22Rv1 (cell line): ENCODE measurements at regions not wholly inside any gene's neighbourhood (a gene's known extent, or its start where the extent isn't known, plus 50 kb on each side); places are given as distances from the start of the nearest gene placed in this dataset.

Experiments used
- ZFX ChIP-seq: fragments of 450-650 bp; IDR thresholded peaks from 2 replicates; pipeline ENCODE4 v1.6.1; 2017; ENCODE audit warnings: antibody characterized with exemption, borderline replicate concordance
- TF ChIP-seq, protein P1 (sequence below): fragments of 450-650 bp; IDR thresholded peaks from 2 replicates; pipeline ENCODE4 v1.5.1; 2017; ENCODE audit warnings: mild to moderate bottlenecking

GRCh38 chr4:20326460-20326859, 74.8 kb downstream of the SLIT2 start:
- TF ChIP-seq, protein P1, sequence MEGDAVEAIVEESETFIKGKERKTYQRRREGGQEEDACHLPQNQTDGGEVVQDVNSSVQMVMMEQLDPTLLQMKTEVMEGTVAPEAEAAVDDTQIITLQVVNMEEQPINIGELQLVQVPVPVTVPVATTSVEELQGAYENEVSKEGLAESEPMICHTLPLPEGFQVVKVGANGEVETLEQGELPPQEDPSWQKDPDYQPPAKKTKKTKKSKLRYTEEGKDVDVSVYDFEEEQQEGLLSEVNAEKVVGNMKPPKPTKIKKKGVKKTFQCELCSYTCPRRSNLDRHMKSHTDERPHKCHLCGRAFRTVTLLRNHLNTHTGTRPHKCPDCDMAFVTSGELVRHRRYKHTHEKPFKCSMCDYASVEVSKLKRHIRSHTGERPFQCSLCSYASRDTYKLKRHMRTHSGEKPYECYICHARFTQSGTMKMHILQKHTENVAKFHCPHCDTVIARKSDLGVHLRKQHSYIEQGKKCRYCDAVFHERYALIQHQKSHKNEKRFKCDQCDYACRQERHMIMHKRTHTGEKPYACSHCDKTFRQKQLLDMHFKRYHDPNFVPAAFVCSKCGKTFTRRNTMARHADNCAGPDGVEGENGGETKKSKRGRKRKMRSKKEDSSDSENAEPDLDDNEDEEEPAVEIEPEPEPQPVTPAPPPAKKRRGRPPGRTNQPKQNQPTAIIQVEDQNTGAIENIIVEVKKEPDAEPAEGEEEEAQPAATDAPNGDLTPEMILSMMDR = no peak
- TF ChIP-seq ZFX = no peak
